AG04450 (cell line): ENCODE measurements at regions not wholly inside any gene's neighbourhood (a gene's known extent, or its start where the extent isn't known, plus 50 kb on each side); places are given as distances from the start of the nearest gene placed in this dataset.

Experiments used
- CTCF ChIA-PET: fragments of 300-600, 350-600 bp; formaldehyde crosslinking; extraction: SDS; loops from one replicate; lab custom pipeline; 2022; ENCODE audit warnings: antibody characterized with exemption, inconsistent platforms; lab: Charles Lee
- POLR2A ChIA-PET: fragments of 350-600 bp; formaldehyde crosslinking; extraction: SDS; loops from one replicate; lab custom pipeline; 2021; ENCODE audit warnings: antibody characterized with exemption, inconsistent platforms; lab: Yijun Ruan, JAX
- DNase-seq: peaks from one replicate; pipeline ENCODE4 v3.0.0-alpha.2; 2011; ENCODE audit warnings: low read depth, low spot score
- H3K27ac ChIP-seq: one replicate; pipeline ENCODE4 v1.5.1; 2012; ENCODE audit warnings: low read depth, low read length, control low read depth
- H3K27me3 ChIP-seq: one replicate; pipeline ENCODE4 v1.6.0; 2012; ENCODE audit warnings: low read length; ENCODE audit not compliant: control insufficient read depth, insufficient read depth
- H3K4me3 ChIP-seq: 2 replicates; pipeline ENCODE4 v1.5.1; 2011; ENCODE audit warnings: mild to moderate bottlenecking, low read depth, low read length, control low read depth
- H3K9me3 ChIP-seq: 2 replicates; pipeline ENCODE4 v1.5.1; 2012; ENCODE audit warnings: low read length; ENCODE audit not compliant: control insufficient read depth, insufficient read depth
- CTCF ChIP-seq: IDR thresholded peaks from 2 replicates; pipeline ENCODE4 v1.5.1; 2011; ENCODE audit warnings: low read depth, low read length, control low read depth, inconsistent platforms

- CTCF ChIA-PET, result no interaction called here
- no peaks in the 10 kb centered on the region for H3K9me3 ChIP-seq
- H3K27me3 ChIP-seq, result peaks cover 25% of the 10 kb centered on the region
- no peak for DNase-seq
- TF ChIP-seq CTCF, result no peak
- no peak overlapping the region for H3K27ac ChIP-seq
- no peak overlapping the region for H3K4me3 ChIP-seq
- POLR2A ChIA-PET, result interaction anchor here (0.6 kb wide), 1 partner anchor 513 kb away, joined by 3 read pairs; no protein-coding TSS in a partner anchor
These were observed 276.6 kb upstream of the SIX2 start for GRCh38 chr2:45285771-45286390.

- Histone ChIP-seq H3K4me3 (no peak overlapping the region), H3K27me3 (peaks cover 25% of the 10 kb centered on the region), H3K27ac (no peak overlapping the region), H3K9me3 (no peaks in the 10 kb centered on the region)
- TF ChIP-seq CTCF, result no peak
- no peak for DNase-seq
- ChIA-PET POLR2A (no interaction called here), CTCF (no interaction called here)
These were observed 276.1 kb upstream of the SIX2 start for GRCh38 chr2:45285311-45285710.

DNA sequence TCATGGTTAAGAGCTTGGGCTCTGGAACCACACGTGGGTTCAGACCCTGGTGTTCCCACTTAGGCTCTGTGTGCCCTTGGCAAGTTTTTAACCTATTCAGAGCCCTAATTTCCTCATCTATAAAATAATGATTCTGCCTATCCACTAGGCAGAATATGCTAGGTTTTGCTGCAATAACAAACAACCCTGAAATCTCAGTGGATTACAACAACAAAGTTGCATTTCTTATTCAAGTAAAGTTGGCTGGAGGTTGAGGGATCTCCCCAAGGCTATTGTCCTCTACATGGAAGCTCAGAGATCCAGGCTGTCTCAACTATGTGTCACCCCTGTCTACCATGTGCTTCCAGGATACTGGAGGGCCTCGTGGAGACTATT is 275.4 kb upstream of the SIX2 start:
- Histone ChIP-seq H3K27ac (no peak overlapping the region), H3K27me3 (peaks cover 21% of the 10 kb centered on the region), H3K4me3 (no peak overlapping the region), H3K9me3 (no peaks in the 10 kb centered on the region)
- no peak for TF ChIP-seq CTCF
- DNase-seq, result no peak
- ChIA-PET POLR2A (no interaction called here), CTCF (no interaction called here)

GRCh38 chr2:45283764-45284620 is 274.7 kb upstream of the SIX2 start:
- POLR2A ChIA-PET, result no interaction called here
- no peak for TF ChIP-seq CTCF
- DNase-seq, result no peak
- H3K27me3 ChIP-seq, result peaks cover 19% of the 10 kb centered on the region
- CTCF ChIA-PET, result no interaction called here
- no peak overlapping the region for H3K27ac ChIP-seq
- H3K9me3 ChIP-seq, result no peaks in the 10 kb centered on the region
- H3K4me3 ChIP-seq, result no peak overlapping the region

GRCh38 chr2:45282646-45283045 is 273.4 kb upstream of the SIX2 start:
- peaks cover 13% of the 10 kb centered on the region for H3K27me3 ChIP-seq
- no peak overlapping the region for H3K4me3 ChIP-seq
- no peak overlapping the region for H3K27ac ChIP-seq
- ChIA-PET POLR2A (no interaction called here), CTCF (no interaction called here)
- no peaks in the 10 kb centered on the region for H3K9me3 ChIP-seq
- no peak for DNase-seq
- no peak for TF ChIP-seq CTCF
